Activated B cell treated with CpG ODN at 0.5 μM for 24 hours (primary cell): ENCODE measurements at regions not wholly inside any gene's neighbourhood (a gene's known extent, or its start where the extent isn't known, plus 50 kb on each side); places are given as distances from the start of the nearest gene placed in this dataset.

Experiments used
- ATAC-seq: fragments of 200-7000 bp; cut with Tn5 transposase; one replicate; pipeline ENCODE4 v1.10.0; 2021; ENCODE audit warnings: low read depth, mild to moderate bottlenecking, moderate library complexity
- CTCF ChIA-PET: fragments of 350-600 bp; sonication (Branson Sonifier 250); formaldehyde crosslinking; loops from one replicate; lab custom pipeline; 2021; ENCODE audit warnings: antibody characterized with exemption; lab: Charles Lee
- POLR2A ChIA-PET: fragments of 350-600 bp; sonication (Branson Sonifier 250); formaldehyde crosslinking; loops from one replicate; lab custom pipeline; 2021; ENCODE audit warnings: antibody characterized with exemption; lab: Charles Lee
- DNase-seq: peaks from one replicate; pipeline ENCODE4 v3.0.0; 2022
- H3K27ac Mint-ChIP-seq: one replicate; pipeline ENCODE4 v1.8.0; 2020; ENCODE audit warnings: mixed read lengths
- H3K27me3 Mint-ChIP-seq: one replicate; pipeline ENCODE4 v1.8.0; 2021; ENCODE audit warnings: mixed read lengths
- H3K36me3 Mint-ChIP-seq: one replicate; pipeline ENCODE4 v1.8.0; 2021; ENCODE audit warnings: low read depth, mixed read lengths
- H3K4me1 Mint-ChIP-seq: one replicate; pipeline ENCODE4 v1.8.0; 2021; ENCODE audit warnings: mixed read lengths
- H3K4me3 Mint-ChIP-seq: one replicate; pipeline ENCODE4 v1.8.0; 2020; ENCODE audit warnings: mild to moderate bottlenecking, mixed read lengths
- H3K9me3 Mint-ChIP-seq: one replicate; pipeline ENCODE4 v1.8.0; 2020; ENCODE audit warnings: mixed read lengths
- CTCF ChIP-seq: fragments of 200-600 bp; IDR thresholded peaks from one replicate; pipeline ENCODE4 v1.8.0; 2022; ENCODE audit warnings: antibody characterized with exemption, mild to moderate bottlenecking
- intact Hi-C: fragments of 100-400 bp; cut with micrococcal nuclease; formaldehyde crosslinking; loops from one replicate; pipeline ENCODE4 v1.15.1; 2024

- ATAC-seq (no peak), DNase-seq (no peak)
- Mint-ChIP-seq H3K4me3 (no peak overlapping the region), H3K27ac (no peak overlapping the region), H3K9me3 (peaks cover 7% of the 10 kb centered on the region), H3K4me1 (no peaks in the 10 kb centered on the region), H3K36me3 (no peaks in the 10 kb centered on the region), H3K27me3 (no peaks in the 10 kb centered on the region)
- no peak for TF ChIP-seq CTCF
- ChIA-PET POLR2A (no interaction called here), CTCF (no interaction called here)
- intact Hi-C loops: no loop called here
Observed at GRCh38 chr5:52712354-52712753, 75.4 kb upstream of the ITGA1 start.

GRCh38 chr5:52725065-52725746 is 62.5 kb upstream of the ITGA1 start:
- intact Hi-C loops: no loop called here
- DNase-seq (no peak), ATAC-seq (no peak)
- ChIA-PET CTCF (no interaction called here), POLR2A (interaction anchor here (0.6 kb wide), 1 partner anchor 99 kb away, joined by 4 read pairs; no protein-coding TSS in a partner anchor)
- Mint-ChIP-seq H3K4me3 (no peak overlapping the region), H3K36me3 (no peaks in the 10 kb centered on the region), H3K27ac (no peak overlapping the region), H3K9me3 (no peaks in the 10 kb centered on the region), H3K27me3 (no peaks in the 10 kb centered on the region), H3K4me1 (no peaks in the 10 kb centered on the region)
- TF ChIP-seq CTCF: no peak

GRCh38 chr5:52725808-52726207 is 61.9 kb upstream of the ITGA1 start:
- CTCF ChIA-PET: no interaction called here
- intact Hi-C loops: no loop called here
- ATAC-seq (no peak), DNase-seq (no peak)
- no peaks in the 10 kb centered on the region for H3K36me3 Mint-ChIP-seq
- POLR2A ChIA-PET: no interaction called here
- H3K4me1 Mint-ChIP-seq: no peaks in the 10 kb centered on the region
- no peak overlapping the region for H3K27ac Mint-ChIP-seq
- no peak for TF ChIP-seq CTCF
- H3K4me3 Mint-ChIP-seq: no peak overlapping the region
- no peaks in the 10 kb centered on the region for H3K27me3 Mint-ChIP-seq
- H3K9me3 Mint-ChIP-seq: no peaks in the 10 kb centered on the region

- H3K4me3 Mint-ChIP-seq: no peak overlapping the region
- DNase-seq (no peak), ATAC-seq (no peak)
- H3K36me3 Mint-ChIP-seq: no peaks in the 10 kb centered on the region
- no peaks in the 10 kb centered on the region for H3K4me1 Mint-ChIP-seq
- no peaks in the 10 kb centered on the region for H3K9me3 Mint-ChIP-seq
- no peaks in the 10 kb centered on the region for H3K27me3 Mint-ChIP-seq
- no peak overlapping the region for H3K27ac Mint-ChIP-seq
- POLR2A ChIA-PET: no interaction called here
- CTCF ChIA-PET: no interaction called here
- intact Hi-C loops: no loop called here
- no peak for TF ChIP-seq CTCF
Observed at GRCh38 chr5:52727020-52727419, 60.7 kb upstream of the ITGA1 start.

GRCh38 chr5:52727576-52727975 is 60.1 kb upstream of the ITGA1 start:
- no peaks in the 10 kb centered on the region for H3K27me3 Mint-ChIP-seq
- intact Hi-C loops: no loop called here
- H3K4me3 Mint-ChIP-seq: no peak overlapping the region
- H3K27ac Mint-ChIP-seq: no peak overlapping the region
- H3K36me3 Mint-ChIP-seq: no peaks in the 10 kb centered on the region
- H3K9me3 Mint-ChIP-seq: no peaks in the 10 kb centered on the region
- ChIA-PET POLR2A (no interaction called here), CTCF (no interaction called here)
- no peak for DNase-seq
- no peak for ATAC-seq
- no peak for TF ChIP-seq CTCF
- no peaks in the 10 kb centered on the region for H3K4me1 Mint-ChIP-seq
